Keratinocyte (primary cell): ENCODE measurements at regions not wholly inside any gene's neighbourhood (a gene's known extent, or its start where the extent isn't known, plus 50 kb on each side); places are given as distances from the start of the nearest gene placed in this dataset.
"Not testable (repeated sequence)": the region's sequence is repeated elsewhere in the genome, so short reads cannot be mapped to it uniquely, and the experiment has no call there.

Experiments used
- DNase-seq: peaks from one replicate; pipeline ENCODE4 v3.0.0-alpha.2; 2011; ENCODE audit warnings: low read depth, missing footprints, low spot score
- FAIRE-seq: peaks from 2 replicates; lab custom pipeline; 2011; peaks lifted over from hg19 to GRCh38; lab: Jason Lieb, UNC
- H2AFZ ChIP-seq: 2 replicates; pipeline ENCODE4 v1.6.0; 2012; ENCODE audit warnings: low read length, control low read depth, inconsistent platforms; ENCODE audit not compliant: control insufficient read depth
- H3K27ac ChIP-seq: 2 replicates; pipeline ENCODE4 v1.5.1; 2011; ENCODE audit warnings: low read length; ENCODE audit not compliant: control insufficient read depth, insufficient read depth
- H3K27me3 ChIP-seq: 3 replicates; pipeline ENCODE4 v1.6.0; 2011; ENCODE audit warnings: low read length; ENCODE audit not compliant: control insufficient read depth, insufficient read depth; ENCODE audit errors: extremely low read depth
- H3K36me3 ChIP-seq, 2 experiments: 2 replicates in 1 of 2; 3 replicates in 1 of 2; pipeline ENCODE4 v1.5.1; 2011; ENCODE audit warnings: low read length in 2 of 2, mild to moderate bottlenecking in 1 of 2; ENCODE audit not compliant: control insufficient read depth in 2 of 2, insufficient read depth in 2 of 2; ENCODE audit errors: extremely low read depth in 1 of 2
- H3K4me1 ChIP-seq: 3 replicates; pipeline ENCODE4 v1.5.1; 2011; ENCODE audit warnings: low read length; ENCODE audit not compliant: control insufficient read depth, insufficient read depth; ENCODE audit errors: extremely low read depth
- H3K4me2 ChIP-seq: 3 replicates; pipeline ENCODE4 v1.6.0; 2011; ENCODE audit warnings: low read depth, low read length; ENCODE audit not compliant: control insufficient read depth, insufficient read depth; ENCODE audit errors: extremely low read depth
- H3K4me3 ChIP-seq, 3 experiments: fragments of 200-600 bp in 1 of 3; sonication (generic) in 1 of 3; 2 replicates in 2 of 3; 3 replicates in 1 of 3; pipeline ENCODE4 v1.5.1; 2011 to 2016; ENCODE audit warnings: low read length in 3 of 3, mild to moderate bottlenecking in 3 of 3, control low read depth in 2 of 3, inconsistent platforms in 1 of 3, low read depth in 1 of 3, mixed read lengths in 1 of 3, mixed run types in 1 of 3, moderate library complexity in 1 of 3; ENCODE audit not compliant: control insufficient read depth in 2 of 3, insufficient read depth in 2 of 3; ENCODE audit errors: extremely low read depth in 1 of 3
- H3K79me2 ChIP-seq: 2 replicates; pipeline ENCODE4 v1.6.0; 2012; ENCODE audit warnings: low read length; ENCODE audit not compliant: control insufficient read depth, insufficient read depth
- H3K9ac ChIP-seq: 3 replicates; pipeline ENCODE4 v1.6.0; 2011; ENCODE audit warnings: low read length; ENCODE audit not compliant: control insufficient read depth, insufficient read depth; ENCODE audit errors: extremely low read depth
- H3K9me1 ChIP-seq: 3 replicates; pipeline ENCODE4 v1.6.0; 2011; ENCODE audit warnings: low read length; ENCODE audit not compliant: control insufficient read depth, insufficient read depth; ENCODE audit errors: extremely low read depth
- H3K9me3 ChIP-seq: 2 replicates; pipeline ENCODE4 v1.5.1; 2012; ENCODE audit warnings: low read depth, low read length; ENCODE audit not compliant: control insufficient read depth
- H4K20me1 ChIP-seq: 3 replicates; pipeline ENCODE4 v1.6.0; 2011; ENCODE audit warnings: low read length; ENCODE audit not compliant: control insufficient read depth, insufficient read depth; ENCODE audit errors: extremely low read depth
- CTCF ChIP-seq, 3 experiments: IDR thresholded peaks in 1 of 3; conservative IDR thresholded peaks in 1 of 3; optimal IDR thresholded peaks in 1 of 3; 2 replicates in 2 of 3; 3 replicates in 1 of 3; pipeline versions ENCODE3 to v1.5.1; 2011; ENCODE audit warnings: low read length in 3 of 3, mild to moderate bottlenecking in 3 of 3, moderate library complexity in 2 of 3, control low read depth in 1 of 3, inconsistent platforms in 1 of 3; ENCODE audit not compliant: insufficient read depth in 2 of 3; ENCODE audit errors: extremely low read depth in 1 of 3
- EZH2 ChIP-seq: IDR thresholded peaks from one replicate; pipeline ENCODE4 v1.6.1; 2012; ENCODE audit warnings: inconsistent platforms, mild to moderate bottlenecking, low read length, moderate library complexity
- dilution Hi-C: fragments of 300-500 bp; cut with MboI; formaldehyde crosslinking; loops from one replicate; pipeline ENCODE4 v1.7.0; 2020; ENCODE audit warnings: low sequenced_read_pairs; ENCODE audit not compliant: extremely low pct_ligation_motif_present

GRCh38 chr5:63398346-63398745 lies 563.9 kb downstream of the HTR1A start:
- Histone ChIP-seq H3K27ac (no peak overlapping the region), H3K4me2 (no peak overlapping the region), H3K79me2 (no peaks in the 10 kb centered on the region), H3K4me3 (no peak overlapping the region), H3K27me3 (no peaks in the 10 kb centered on the region), H4K20me1 (no peaks in the 10 kb centered on the region), H3K9ac (no peak overlapping the region), H2AFZ (no peak overlapping the region), H3K9me1 (no peaks in the 10 kb centered on the region), H3K36me3 (no peaks in the 10 kb centered on the region), H3K4me1 (no peaks in the 10 kb centered on the region), H3K9me3 (no peaks in the 10 kb centered on the region)
- FAIRE-seq (no peak), DNase-seq (no peak)
- TF ChIP-seq EZH2 = no peak
- TF ChIP-seq CTCF (optimal IDR thresholded peaks at IDR 0.05 in 1 of 3, IDR thresholded peaks at IDR 0.05 in 1 of 3, conservative IDR thresholded peaks at IDR 0.05 in 1 of 3; ENCODE audit: extremely low read depth in 1 of 3, insufficient read depth in 2 of 3, low read length in 3 of 3) = no peak
- dilution Hi-C loops = no loop called here

- H3K9me3 ChIP-seq, H3K4me1 ChIP-seq, H3K4me2 ChIP-seq, dilution Hi-C loops, H3K9ac ChIP-seq, H2AFZ ChIP-seq, H3K27me3 ChIP-seq, FAIRE-seq, H3K36me3 ChIP-seq, H3K79me2 ChIP-seq, H3K4me3 ChIP-seq, H3K27ac ChIP-seq, DNase-seq, H4K20me1 ChIP-seq, H3K9me1 ChIP-seq: not testable (repeated sequence)
Measured at GRCh38 chr5:63388188-63388587, 574.1 kb downstream of the HTR1A start.

GRCh38 chr5:63375851-63376250 lies 586.4 kb downstream of the HTR1A start:
- Histone ChIP-seq H4K20me1 (no peaks in the 10 kb centered on the region), H2AFZ (no peak overlapping the region), H3K4me2 (no peak overlapping the region), H3K79me2 (no peaks in the 10 kb centered on the region), H3K27me3 (no peaks in the 10 kb centered on the region), H3K4me1 (no peaks in the 10 kb centered on the region), H3K4me3 (no peak overlapping the region), H3K36me3 (no peaks in the 10 kb centered on the region), H3K9me1 (no peaks in the 10 kb centered on the region), H3K27ac (no peak overlapping the region), H3K9me3 (no peaks in the 10 kb centered on the region), H3K9ac (no peak overlapping the region)
- FAIRE-seq (no peak), DNase-seq (no peak)
- TF ChIP-seq EZH2 (no peak), CTCF (optimal IDR thresholded peaks at IDR 0.05 in 1 of 3, IDR thresholded peaks at IDR 0.05 in 1 of 3, conservative IDR thresholded peaks at IDR 0.05 in 1 of 3; ENCODE audit: extremely low read depth in 1 of 3, insufficient read depth in 2 of 3, low read length in 3 of 3) (no peak)
- dilution Hi-C loops = no loop called here
